H1 (cell line): ENCODE measurements at regions not wholly inside any gene's neighbourhood (a gene's known extent, or its start where the extent isn't known, plus 50 kb on each side); places are given as distances from the start of the nearest gene placed in this dataset.

Source experiments
- BRCA1 ChIP-seq: IDR thresholded peaks from 2 replicates; pipeline ENCODE4 v1.6.1; 2012; ENCODE audit warnings: low read depth, low read length, improper control_type of control experiment
- CHD7 ChIP-seq: fragments of 300-600 bp; sonication (generic); IDR thresholded peaks from 2 replicates; pipeline ENCODE4 v1.7.1; 2012; ENCODE audit warnings: low read length, moderate library complexity, mild to moderate bottlenecking, inconsistent platforms; ENCODE audit not compliant: insufficient replicate concordance
- EP300 ChIP-seq, 2 experiments: IDR thresholded peaks; 1 replicate in 1 of 2; 2 replicates in 1 of 2; pipeline ENCODE4 v1.6.1; 2011 to 2012; ENCODE audit warnings: low read depth in 2 of 2, low read length in 2 of 2, mild to moderate bottlenecking in 2 of 2, borderline replicate concordance in 1 of 2, inconsistent platforms in 1 of 2, moderate library complexity in 1 of 2
- JUN ChIP-seq: IDR thresholded peaks from 2 replicates; pipeline ENCODE4 v1.6.1; 2011; ENCODE audit warnings: low read depth, mild to moderate bottlenecking, improper control_type of control experiment, low read length
- NRF1 ChIP-seq: IDR thresholded peaks from 2 replicates; pipeline ENCODE4 v1.6.1; 2011; ENCODE audit warnings: mild to moderate bottlenecking, low read depth, low read length, improper control_type of control experiment
- POLR2A ChIP-seq, 2 experiments: IDR thresholded peaks; 1 replicate in 1 of 2; 2 replicates in 1 of 2; pipeline ENCODE4 v1.6.1; 2011; ENCODE audit warnings: low read depth in 2 of 2, low read length in 2 of 2, mild to moderate bottlenecking in 2 of 2; ENCODE audit errors: control extremely low read depth in 1 of 2
- TF ChIP-seq, protein P1 (sequence below), 3 experiments: IDR thresholded peaks; 1 replicate in 2 of 3; 2 replicates in 1 of 3; pipeline versions ENCODE4 v1.5.1 to v1.6.1; 2011; ENCODE audit warnings: low read length in 3 of 3, mild to moderate bottlenecking in 3 of 3, inconsistent platforms in 2 of 3, low read depth in 1 of 3, moderate library complexity in 1 of 3; ENCODE audit not compliant: insufficient read depth in 1 of 3; ENCODE audit errors: control extremely low read depth in 1 of 3
- TF ChIP-seq, protein P2 (sequence below): IDR thresholded peaks from 2 replicates; pipeline ENCODE4 v1.6.1; 2012; ENCODE audit warnings: low read length, inconsistent platforms

GRCh38 chr3:43932921-43933320 is 242.2 kb downstream of the ABHD5 start:
- TF ChIP-seq, protein P1, sequence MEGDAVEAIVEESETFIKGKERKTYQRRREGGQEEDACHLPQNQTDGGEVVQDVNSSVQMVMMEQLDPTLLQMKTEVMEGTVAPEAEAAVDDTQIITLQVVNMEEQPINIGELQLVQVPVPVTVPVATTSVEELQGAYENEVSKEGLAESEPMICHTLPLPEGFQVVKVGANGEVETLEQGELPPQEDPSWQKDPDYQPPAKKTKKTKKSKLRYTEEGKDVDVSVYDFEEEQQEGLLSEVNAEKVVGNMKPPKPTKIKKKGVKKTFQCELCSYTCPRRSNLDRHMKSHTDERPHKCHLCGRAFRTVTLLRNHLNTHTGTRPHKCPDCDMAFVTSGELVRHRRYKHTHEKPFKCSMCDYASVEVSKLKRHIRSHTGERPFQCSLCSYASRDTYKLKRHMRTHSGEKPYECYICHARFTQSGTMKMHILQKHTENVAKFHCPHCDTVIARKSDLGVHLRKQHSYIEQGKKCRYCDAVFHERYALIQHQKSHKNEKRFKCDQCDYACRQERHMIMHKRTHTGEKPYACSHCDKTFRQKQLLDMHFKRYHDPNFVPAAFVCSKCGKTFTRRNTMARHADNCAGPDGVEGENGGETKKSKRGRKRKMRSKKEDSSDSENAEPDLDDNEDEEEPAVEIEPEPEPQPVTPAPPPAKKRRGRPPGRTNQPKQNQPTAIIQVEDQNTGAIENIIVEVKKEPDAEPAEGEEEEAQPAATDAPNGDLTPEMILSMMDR (IDR thresholded peaks at IDR 0.05; ENCODE audit: control extremely low read depth in 1 of 3, insufficient read depth in 1 of 3, low read depth in 1 of 3, low read length in 3 of 3), result no peak
- TF ChIP-seq, protein P2, sequence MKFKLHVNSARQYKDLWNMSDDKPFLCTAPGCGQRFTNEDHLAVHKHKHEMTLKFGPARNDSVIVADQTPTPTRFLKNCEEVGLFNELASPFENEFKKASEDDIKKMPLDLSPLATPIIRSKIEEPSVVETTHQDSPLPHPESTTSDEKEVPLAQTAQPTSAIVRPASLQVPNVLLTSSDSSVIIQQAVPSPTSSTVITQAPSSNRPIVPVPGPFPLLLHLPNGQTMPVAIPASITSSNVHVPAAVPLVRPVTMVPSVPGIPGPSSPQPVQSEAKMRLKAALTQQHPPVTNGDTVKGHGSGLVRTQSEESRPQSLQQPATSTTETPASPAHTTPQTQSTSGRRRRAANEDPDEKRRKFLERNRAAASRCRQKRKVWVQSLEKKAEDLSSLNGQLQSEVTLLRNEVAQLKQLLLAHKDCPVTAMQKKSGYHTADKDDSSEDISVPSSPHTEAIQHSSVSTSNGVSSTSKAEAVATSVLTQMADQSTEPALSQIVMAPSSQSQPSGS, result no peak
- no peak for TF ChIP-seq NRF1
- TF ChIP-seq JUN, result no peak
- TF ChIP-seq POLR2A (IDR thresholded peaks at IDR 0.05; ENCODE audit: control extremely low read depth in 1 of 2, low read depth in 2 of 2, low read length in 2 of 2), result no peak
- no peak for TF ChIP-seq BRCA1
- no peak for TF ChIP-seq CHD7
- TF ChIP-seq EP300 (IDR thresholded peaks at IDR 0.05; ENCODE audit: borderline replicate concordance in 1 of 2, low read depth in 2 of 2, low read length in 2 of 2), result no peak
